Loucy (cell line): ENCODE measurements at regions not wholly inside any gene's neighbourhood (a gene's known extent, or its start where the extent isn't known, plus 50 kb on each side); places are given as distances from the start of the nearest gene placed in this dataset.

ENCODE experiments used
- CTCF ChIP-seq: fragments of 200-600 bp; sonication (generic); conservative IDR thresholded peaks from 2 replicates; pipeline ENCODE4 v1.5.1; 2014; ENCODE audit warnings: mild to moderate bottlenecking, antibody characterized with exemption, low read length
- EZH2phosphoT487 ChIP-seq: fragments of 200-600 bp; IDR thresholded peaks from 2 replicates; pipeline ENCODE4 v1.6.1; 2018; ENCODE audit warnings: antibody characterized with exemption, mild to moderate bottlenecking, moderate library complexity, borderline replicate concordance

- no peak for TF ChIP-seq CTCF
- TF ChIP-seq EZH2phosphoT487: no peak
Observed at GRCh38 chr10:113305871-113306270, 247.0 kb upstream of the HABP2 start.
